Panc1 (cell line): ENCODE measurements at regions not wholly inside any gene's neighbourhood (a gene's known extent, or its start where the extent isn't known, plus 50 kb on each side); places are given as distances from the start of the nearest gene placed in this dataset.

Experiments
- POLR2AphosphoS5 ChIP-seq: IDR thresholded peaks from 2 replicates; pipeline ENCODE4 v1.6.1; 2012; ENCODE audit warnings: mild to moderate bottlenecking, low read depth, low read length, moderate library complexity
- TF ChIP-seq, protein P1 (sequence below): fragments of 450-650 bp; IDR thresholded peaks from 2 replicates; pipeline ENCODE4 v1.5.1; 2017; ENCODE audit warnings: mild to moderate bottlenecking
- TF ChIP-seq, protein P2 (sequence below), 2 experiments: IDR thresholded peaks; 2 replicates each; pipeline ENCODE4 v1.6.1; 2011 to 2012; ENCODE audit warnings: low read depth in 2 of 2, control low read depth in 1 of 2, low read length in 1 of 2, mild to moderate bottlenecking in 1 of 2, moderate library complexity in 1 of 2; ENCODE audit not compliant: insufficient read depth in 1 of 2

GRCh38 chr22:25478528-25478927 lies 85.9 kb upstream of the GRK3 start:
- TF ChIP-seq, protein P1, sequence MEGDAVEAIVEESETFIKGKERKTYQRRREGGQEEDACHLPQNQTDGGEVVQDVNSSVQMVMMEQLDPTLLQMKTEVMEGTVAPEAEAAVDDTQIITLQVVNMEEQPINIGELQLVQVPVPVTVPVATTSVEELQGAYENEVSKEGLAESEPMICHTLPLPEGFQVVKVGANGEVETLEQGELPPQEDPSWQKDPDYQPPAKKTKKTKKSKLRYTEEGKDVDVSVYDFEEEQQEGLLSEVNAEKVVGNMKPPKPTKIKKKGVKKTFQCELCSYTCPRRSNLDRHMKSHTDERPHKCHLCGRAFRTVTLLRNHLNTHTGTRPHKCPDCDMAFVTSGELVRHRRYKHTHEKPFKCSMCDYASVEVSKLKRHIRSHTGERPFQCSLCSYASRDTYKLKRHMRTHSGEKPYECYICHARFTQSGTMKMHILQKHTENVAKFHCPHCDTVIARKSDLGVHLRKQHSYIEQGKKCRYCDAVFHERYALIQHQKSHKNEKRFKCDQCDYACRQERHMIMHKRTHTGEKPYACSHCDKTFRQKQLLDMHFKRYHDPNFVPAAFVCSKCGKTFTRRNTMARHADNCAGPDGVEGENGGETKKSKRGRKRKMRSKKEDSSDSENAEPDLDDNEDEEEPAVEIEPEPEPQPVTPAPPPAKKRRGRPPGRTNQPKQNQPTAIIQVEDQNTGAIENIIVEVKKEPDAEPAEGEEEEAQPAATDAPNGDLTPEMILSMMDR = no peak
- TF ChIP-seq POLR2AphosphoS5 = no peak
- TF ChIP-seq, protein P2, sequence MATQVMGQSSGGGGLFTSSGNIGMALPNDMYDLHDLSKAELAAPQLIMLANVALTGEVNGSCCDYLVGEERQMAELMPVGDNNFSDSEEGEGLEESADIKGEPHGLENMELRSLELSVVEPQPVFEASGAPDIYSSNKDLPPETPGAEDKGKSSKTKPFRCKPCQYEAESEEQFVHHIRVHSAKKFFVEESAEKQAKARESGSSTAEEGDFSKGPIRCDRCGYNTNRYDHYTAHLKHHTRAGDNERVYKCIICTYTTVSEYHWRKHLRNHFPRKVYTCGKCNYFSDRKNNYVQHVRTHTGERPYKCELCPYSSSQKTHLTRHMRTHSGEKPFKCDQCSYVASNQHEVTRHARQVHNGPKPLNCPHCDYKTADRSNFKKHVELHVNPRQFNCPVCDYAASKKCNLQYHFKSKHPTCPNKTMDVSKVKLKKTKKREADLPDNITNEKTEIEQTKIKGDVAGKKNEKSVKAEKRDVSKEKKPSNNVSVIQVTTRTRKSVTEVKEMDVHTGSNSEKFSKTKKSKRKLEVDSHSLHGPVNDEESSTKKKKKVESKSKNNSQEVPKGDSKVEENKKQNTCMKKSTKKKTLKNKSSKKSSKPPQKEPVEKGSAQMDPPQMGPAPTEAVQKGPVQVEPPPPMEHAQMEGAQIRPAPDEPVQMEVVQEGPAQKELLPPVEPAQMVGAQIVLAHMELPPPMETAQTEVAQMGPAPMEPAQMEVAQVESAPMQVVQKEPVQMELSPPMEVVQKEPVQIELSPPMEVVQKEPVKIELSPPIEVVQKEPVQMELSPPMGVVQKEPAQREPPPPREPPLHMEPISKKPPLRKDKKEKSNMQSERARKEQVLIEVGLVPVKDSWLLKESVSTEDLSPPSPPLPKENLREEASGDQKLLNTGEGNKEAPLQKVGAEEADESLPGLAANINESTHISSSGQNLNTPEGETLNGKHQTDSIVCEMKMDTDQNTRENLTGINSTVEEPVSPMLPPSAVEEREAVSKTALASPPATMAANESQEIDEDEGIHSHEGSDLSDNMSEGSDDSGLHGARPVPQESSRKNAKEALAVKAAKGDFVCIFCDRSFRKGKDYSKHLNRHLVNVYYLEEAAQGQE (IDR thresholded peaks at IDR 0.05; ENCODE audit: insufficient read depth in 1 of 2, low read depth in 2 of 2, low read length in 1 of 2) = no peak
